Osteocyte (in vitro differentiated cells): ENCODE measurements at regions not wholly inside any gene's neighbourhood (a gene's known extent, or its start where the extent isn't known, plus 50 kb on each side); places are given as distances from the start of the nearest gene placed in this dataset.

ENCODE experiments used
- DNase-seq: peaks from one replicate; pipeline ENCODE4 v3.0.0; 2021; ENCODE audit warnings: mixed read lengths; ENCODE audit not compliant: unreplicated experiment; ENCODE audit errors: extremely low spot score
- H3K27ac Mint-ChIP-seq: one replicate; pipeline ENCODE4 v1.8.0; 2021; ENCODE audit warnings: mild to moderate bottlenecking, mixed read lengths; ENCODE audit not compliant: unreplicated experiment
- H3K27me3 Mint-ChIP-seq: one replicate; pipeline ENCODE4 v1.8.0; 2021; ENCODE audit warnings: mixed read lengths; ENCODE audit not compliant: unreplicated experiment
- H3K36me3 Mint-ChIP-seq: one replicate; pipeline ENCODE4 v1.8.0; 2021; ENCODE audit warnings: mixed read lengths; ENCODE audit not compliant: unreplicated experiment
- H3K4me1 Mint-ChIP-seq: one replicate; pipeline ENCODE4 v1.8.0; 2021; ENCODE audit warnings: mixed read lengths; ENCODE audit not compliant: unreplicated experiment
- H3K4me3 Mint-ChIP-seq: one replicate; pipeline ENCODE4 v1.8.0; 2021; ENCODE audit warnings: mild to moderate bottlenecking, moderate library complexity, mixed read lengths; ENCODE audit not compliant: unreplicated experiment
- H3K9me3 Mint-ChIP-seq: one replicate; pipeline ENCODE4 v1.8.0; 2021; ENCODE audit warnings: mixed read lengths; ENCODE audit not compliant: unreplicated experiment
- TF ChIP-seq, protein P1 (sequence below): fragments of 200-600 bp; sonication (generic); IDR thresholded peaks from 2 replicates; pipeline ENCODE4 v1.5.0; 2021; ENCODE audit warnings: antibody characterized with exemption, mild to moderate bottlenecking, moderate library complexity

DNA sequence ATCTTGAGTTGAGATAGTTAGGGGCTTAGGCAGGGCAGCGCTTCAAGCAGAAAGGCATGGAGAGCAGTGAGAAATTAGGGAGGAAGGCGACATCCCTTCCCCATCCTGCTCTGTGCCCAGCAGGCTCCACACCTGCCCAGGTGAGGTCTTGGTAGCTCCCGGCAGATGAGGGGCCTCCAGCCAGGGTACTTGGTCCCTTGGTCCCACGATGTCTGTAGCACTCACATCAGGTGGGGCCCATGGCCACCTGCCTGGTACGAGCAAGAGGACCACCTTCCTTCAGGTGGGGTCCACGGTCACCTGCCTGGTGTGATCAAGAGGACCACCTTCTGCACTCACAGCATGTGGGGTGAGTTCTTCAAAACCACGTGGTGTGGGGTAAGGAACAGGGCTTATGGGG is 91.2 kb downstream of the GALR1 start:
- no peaks in the 10 kb centered on the region for H3K27me3 Mint-ChIP-seq
- no peaks in the 10 kb centered on the region for H3K4me1 Mint-ChIP-seq
- H3K36me3 Mint-ChIP-seq: no peaks in the 10 kb centered on the region
- DNase-seq: no peak
- H3K27ac Mint-ChIP-seq: no peak overlapping the region
- no peak overlapping the region for H3K4me3 Mint-ChIP-seq
- TF ChIP-seq, protein P1, sequence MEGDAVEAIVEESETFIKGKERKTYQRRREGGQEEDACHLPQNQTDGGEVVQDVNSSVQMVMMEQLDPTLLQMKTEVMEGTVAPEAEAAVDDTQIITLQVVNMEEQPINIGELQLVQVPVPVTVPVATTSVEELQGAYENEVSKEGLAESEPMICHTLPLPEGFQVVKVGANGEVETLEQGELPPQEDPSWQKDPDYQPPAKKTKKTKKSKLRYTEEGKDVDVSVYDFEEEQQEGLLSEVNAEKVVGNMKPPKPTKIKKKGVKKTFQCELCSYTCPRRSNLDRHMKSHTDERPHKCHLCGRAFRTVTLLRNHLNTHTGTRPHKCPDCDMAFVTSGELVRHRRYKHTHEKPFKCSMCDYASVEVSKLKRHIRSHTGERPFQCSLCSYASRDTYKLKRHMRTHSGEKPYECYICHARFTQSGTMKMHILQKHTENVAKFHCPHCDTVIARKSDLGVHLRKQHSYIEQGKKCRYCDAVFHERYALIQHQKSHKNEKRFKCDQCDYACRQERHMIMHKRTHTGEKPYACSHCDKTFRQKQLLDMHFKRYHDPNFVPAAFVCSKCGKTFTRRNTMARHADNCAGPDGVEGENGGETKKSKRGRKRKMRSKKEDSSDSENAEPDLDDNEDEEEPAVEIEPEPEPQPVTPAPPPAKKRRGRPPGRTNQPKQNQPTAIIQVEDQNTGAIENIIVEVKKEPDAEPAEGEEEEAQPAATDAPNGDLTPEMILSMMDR: no peak
- peaks cover 4% of the 10 kb centered on the region for H3K9me3 Mint-ChIP-seq

DNA sequence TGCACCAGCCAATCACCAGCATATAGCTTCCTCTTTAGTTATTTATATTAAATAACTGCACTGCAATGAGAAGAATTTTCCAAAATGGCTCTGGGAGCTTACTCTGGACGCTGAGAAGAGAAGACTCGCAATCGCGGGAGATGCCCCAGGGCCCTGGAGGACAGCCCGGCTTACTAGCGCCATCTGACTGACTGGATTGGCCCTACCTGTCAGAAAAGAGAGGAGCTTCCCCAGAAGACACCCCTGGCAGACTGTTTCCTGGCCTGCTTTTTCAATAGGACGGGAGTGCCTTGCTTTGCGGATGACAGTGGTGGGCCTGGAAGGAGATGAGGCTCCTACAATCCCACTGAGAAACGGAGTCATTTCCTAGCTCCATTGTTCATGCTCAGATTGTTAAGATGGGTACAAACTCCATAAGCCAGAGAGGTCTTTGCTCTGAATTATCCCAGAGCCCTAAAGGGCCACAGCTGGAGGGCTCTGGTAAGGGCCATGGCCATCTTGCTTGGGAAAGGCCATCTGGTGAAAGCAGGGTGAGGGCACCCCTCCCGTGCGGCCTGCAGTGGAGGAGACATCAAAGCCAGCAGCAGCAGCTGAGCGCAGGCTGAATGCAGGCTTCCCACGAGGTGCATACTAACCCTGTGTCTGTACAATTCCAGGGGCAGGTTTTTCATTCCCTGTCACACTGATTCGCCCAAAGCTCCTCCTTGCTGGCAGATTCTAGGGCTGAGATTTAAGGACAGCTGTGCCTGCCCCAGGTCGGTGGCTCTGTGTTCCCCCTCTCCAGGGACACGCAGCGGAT is 92.1 kb downstream of the GALR1 start:
- Mint-ChIP-seq H3K9me3 (peaks cover 4% of the 10 kb centered on the region), H3K27ac (no peak overlapping the region), H3K4me1 (no peaks in the 10 kb centered on the region), H3K36me3 (no peaks in the 10 kb centered on the region), H3K4me3 (no peak overlapping the region), H3K27me3 (no peaks in the 10 kb centered on the region)
- TF ChIP-seq, protein P1: no peak
- DNase-seq: no peak

DNA sequence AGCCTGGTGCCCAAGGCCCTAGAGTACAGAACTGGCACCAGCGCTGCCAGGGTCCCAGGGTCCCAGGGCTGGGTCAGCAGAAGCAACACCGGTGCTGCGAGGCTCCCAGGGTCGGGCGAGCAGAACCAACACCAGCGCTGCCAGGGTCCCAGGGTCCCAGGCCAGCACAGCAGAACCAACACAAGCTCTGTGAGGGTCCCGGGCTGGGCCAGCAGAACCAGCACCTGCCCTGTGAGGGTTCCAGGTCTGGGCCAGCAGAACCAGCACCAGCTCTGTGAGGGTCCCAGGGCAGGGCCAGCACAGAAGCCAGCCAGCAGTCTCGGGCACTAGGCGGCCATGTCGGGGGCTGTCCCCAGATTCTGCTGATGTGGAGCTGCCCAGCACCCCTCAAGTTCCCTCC is 93.1 kb downstream of the GALR1 start:
- Mint-ChIP-seq H3K4me1 (no peaks in the 10 kb centered on the region), H3K27me3 (no peaks in the 10 kb centered on the region), H3K36me3 (no peaks in the 10 kb centered on the region), H3K9me3 (peaks cover 5% of the 10 kb centered on the region), H3K4me3 (no peak overlapping the region), H3K27ac (no peak overlapping the region)
- TF ChIP-seq, protein P1: no peak
- no peak for DNase-seq

GRCh38 chr18:77343846-77344510 is 94.3 kb downstream of the GALR1 start:
- H3K9me3 Mint-ChIP-seq: peaks cover 10% of the 10 kb centered on the region
- H3K27me3 Mint-ChIP-seq: no peaks in the 10 kb centered on the region
- H3K36me3 Mint-ChIP-seq: no peaks in the 10 kb centered on the region
- H3K27ac Mint-ChIP-seq: no peak overlapping the region
- H3K4me1 Mint-ChIP-seq: no peaks in the 10 kb centered on the region
- no peak overlapping the region for H3K4me3 Mint-ChIP-seq
- TF ChIP-seq, protein P1: no peak
- no peak for DNase-seq

- Mint-ChIP-seq H3K4me1 (no peaks in the 10 kb centered on the region), H3K27me3 (no peaks in the 10 kb centered on the region), H3K27ac (no peak overlapping the region), H3K4me3 (no peak overlapping the region), H3K9me3 (peaks cover 10% of the 10 kb centered on the region), H3K36me3 (no peaks in the 10 kb centered on the region)
- TF ChIP-seq, protein P1: no peak
- DNase-seq: no peak
Measured at GRCh38 chr18:77344786-77345500, 95.3 kb downstream of the GALR1 start.
